GM23338 (cell line): ENCODE measurements at regions not wholly inside any gene's neighbourhood (a gene's known extent, or its start where the extent isn't known, plus 50 kb on each side); places are given as distances from the start of the nearest gene placed in this dataset.

ENCODE experiments used
- ATAC-seq: fragments of 200-7000 bp; cut with Tn5 transposase; 3 replicates; pipeline ENCODE4 v1.9.1; 2020
- DNase-seq: peaks from one replicate; pipeline ENCODE4 v3.0.0-alpha.2; 2015; ENCODE audit warnings: low spot score
- H2AFZ ChIP-seq: fragments of 200-600 bp; sonication (generic); 2 replicates; pipeline ENCODE4 v1.8.0; 2016; ENCODE audit warnings: antibody characterized with exemption, mild to moderate bottlenecking, moderate library complexity
- H3F3A ChIP-seq: fragments of 200-600 bp; sonication (generic); replicated peaks from 2 replicates; pipeline ENCODE4 v1.8.0; 2017; ENCODE audit warnings: antibody characterized with exemption, mixed run types, low read depth
- H3K27ac ChIP-seq: fragments of 200-600 bp; sonication (generic); 2 replicates; pipeline ENCODE4 v1.6.1; 2016; ENCODE audit warnings: low read depth
- H3K27me3 ChIP-seq: fragments of 200-600 bp; sonication (generic); 2 replicates; pipeline ENCODE4 v1.8.0; 2016; ENCODE audit warnings: mild to moderate bottlenecking, mixed run types, moderate library complexity; ENCODE audit not compliant: insufficient read depth
- H3K36me3 ChIP-seq: fragments of 200-600 bp; sonication (generic); 2 replicates; pipeline ENCODE4 v1.8.0; 2016; ENCODE audit warnings: mild to moderate bottlenecking; ENCODE audit not compliant: insufficient read depth
- H3K4me1 ChIP-seq: fragments of 200-600 bp; sonication (generic); 2 replicates; pipeline ENCODE4 v1.8.0; 2016; ENCODE audit warnings: mild to moderate bottlenecking, moderate library complexity; ENCODE audit not compliant: insufficient read depth
- H3K4me2 ChIP-seq: fragments of 200-600 bp; sonication (generic); 2 replicates; pipeline ENCODE4 v1.7.1; 2017; ENCODE audit warnings: mixed run types
- H3K4me3 ChIP-seq: fragments of 200-600 bp; sonication (generic); 2 replicates; pipeline ENCODE4 v1.6.1; 2016; ENCODE audit warnings: mixed run types
- H3K79me2 ChIP-seq: fragments of 200-600 bp; sonication (generic); replicated peaks from 2 replicates; pipeline ENCODE4 v1.8.0; 2017; ENCODE audit warnings: mild to moderate bottlenecking; ENCODE audit not compliant: insufficient read depth
- H3K9me2 ChIP-seq: fragments of 200-600 bp; sonication (generic); 2 replicates; pipeline ENCODE4 v1.8.0; 2017; ENCODE audit not compliant: insufficient read depth
- H4K20me1 ChIP-seq: fragments of 200-600 bp; sonication (generic); replicated peaks from 2 replicates; pipeline ENCODE4 v1.8.0; 2017; ENCODE audit warnings: mild to moderate bottlenecking; ENCODE audit not compliant: insufficient read depth
- H3K27ac Mint-ChIP-seq: 2 replicates; pipeline ENCODE4 v1.8.0; 2020; ENCODE audit warnings: inconsistent platforms, mild to moderate bottlenecking, moderate library complexity, mixed read lengths
- H3K27me3 Mint-ChIP-seq: 3 replicates; pipeline ENCODE4 v1.8.0; 2022; ENCODE audit warnings: low read depth, mild to moderate bottlenecking, moderate library complexity, mixed read lengths, inconsistent platforms; ENCODE audit not compliant: insufficient read depth, poor library complexity
- H3K36me3 Mint-ChIP-seq: 3 replicates; pipeline ENCODE4 v1.8.0; 2021; ENCODE audit warnings: low read depth, mild to moderate bottlenecking, inconsistent platforms, moderate library complexity, mixed read lengths
- H3K4me1 Mint-ChIP-seq: 3 replicates; pipeline ENCODE4 v1.8.0; 2020; ENCODE audit warnings: mild to moderate bottlenecking, inconsistent platforms, mixed read lengths
- H3K4me3 Mint-ChIP-seq: 3 replicates; pipeline ENCODE4 v1.8.0; 2021; ENCODE audit warnings: moderate library complexity, mild to moderate bottlenecking, inconsistent platforms, mixed read lengths
- H3K9me3 Mint-ChIP-seq: 3 replicates; pipeline ENCODE4 v1.8.0; 2020; ENCODE audit warnings: moderate library complexity, mild to moderate bottlenecking, inconsistent platforms, mixed read lengths
- CREB1 ChIP-seq: fragments of 250-450 bp; sonication (Bioruptor Pico); IDR thresholded peaks from 2 replicates; pipeline ENCODE4 v1.5.0; 2020; ENCODE audit warnings: low read depth, mild to moderate bottlenecking, moderate library complexity
- EZH2 ChIP-seq: fragments of 200-600 bp; sonication (generic); IDR thresholded peaks from one replicate; pipeline ENCODE4 v1.8.0; 2017; ENCODE audit warnings: antibody characterized with exemption, mild to moderate bottlenecking, low read depth; ENCODE audit not compliant: unreplicated experiment
- JUNB ChIP-seq: IDR thresholded peaks from one replicate; pipeline ENCODE4 v1.6.1; 2016; ENCODE audit warnings: antibody characterized with exemption; ENCODE audit not compliant: unreplicated experiment
- NANOG ChIP-seq: IDR thresholded peaks from 2 replicates; pipeline ENCODE4 v1.6.1; 2016; ENCODE audit warnings: antibody characterized with exemption, borderline replicate concordance
- POLR2AphosphoS5 ChIP-seq: IDR thresholded peaks from 2 replicates; pipeline ENCODE4 v1.6.1; 2016; ENCODE audit warnings: antibody characterized with exemption, low read depth
- STAT1 ChIP-seq: IDR thresholded peaks from one replicate; pipeline ENCODE4 v1.6.1; 2016; ENCODE audit warnings: antibody characterized with exemption; ENCODE audit not compliant: unreplicated experiment
- TF ChIP-seq, protein P1 (sequence below), 2 experiments: fragments of 200-600 bp in 1 of 2; sonication (generic) in 1 of 2; conservative IDR thresholded peaks; 2 replicates each; pipeline versions ENCODE4 v1.5.1 to v1.6.1; 2016 to 2017; ENCODE audit warnings: antibody characterized with exemption in 2 of 2, low read depth in 2 of 2, mild to moderate bottlenecking in 2 of 2, moderate library complexity in 1 of 2
- TF ChIP-seq, protein P2 (sequence below): IDR thresholded peaks from one replicate; pipeline ENCODE4 v1.6.1; 2018; ENCODE audit warnings: antibody characterized with exemption; ENCODE audit not compliant: unreplicated experiment
- TF ChIP-seq, protein P3 (sequence below): fragments of 250-450 bp; sonication (Bioruptor Pico); IDR thresholded peaks from 2 replicates; pipeline ENCODE4 v1.5.0; 2020; ENCODE audit warnings: mild to moderate bottlenecking, moderate library complexity

DNA sequence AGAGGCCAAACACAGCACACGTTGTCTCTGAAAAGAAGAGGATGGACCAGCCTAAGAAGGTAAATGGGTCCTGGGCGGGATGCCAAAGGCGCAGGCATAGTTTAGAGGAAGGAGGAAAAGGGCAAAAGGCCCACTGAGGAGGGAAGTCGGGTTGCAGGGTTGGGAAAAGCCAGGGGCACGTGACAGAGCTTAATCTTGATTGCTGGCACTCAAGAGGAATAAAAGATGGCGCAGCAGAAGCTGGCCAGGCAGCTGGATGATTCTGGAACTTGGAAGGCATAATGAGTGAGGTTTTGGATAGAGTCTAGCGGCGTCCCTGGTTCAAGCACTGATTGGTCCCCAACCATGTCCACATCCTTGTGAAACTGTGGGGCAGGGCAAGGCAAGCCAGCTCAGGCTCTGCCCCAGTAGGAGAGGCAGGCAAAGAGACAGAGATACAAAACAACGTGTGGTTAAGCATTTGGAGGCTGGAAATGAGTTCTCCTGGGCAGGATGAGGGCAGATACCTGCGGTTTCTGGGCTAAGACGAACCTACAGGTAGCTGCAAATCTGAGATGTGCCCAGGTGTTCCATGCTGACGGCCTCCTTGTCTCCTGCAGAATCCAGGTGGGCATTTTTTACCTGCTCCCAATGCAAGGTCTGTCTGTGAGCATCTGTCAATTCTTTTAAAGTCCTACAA lies 52.7 kb upstream of the CIBAR2 start (continued):
- no peak for TF ChIP-seq NANOG
- no peak for TF ChIP-seq POLR2AphosphoS5
- TF ChIP-seq, protein P1, sequence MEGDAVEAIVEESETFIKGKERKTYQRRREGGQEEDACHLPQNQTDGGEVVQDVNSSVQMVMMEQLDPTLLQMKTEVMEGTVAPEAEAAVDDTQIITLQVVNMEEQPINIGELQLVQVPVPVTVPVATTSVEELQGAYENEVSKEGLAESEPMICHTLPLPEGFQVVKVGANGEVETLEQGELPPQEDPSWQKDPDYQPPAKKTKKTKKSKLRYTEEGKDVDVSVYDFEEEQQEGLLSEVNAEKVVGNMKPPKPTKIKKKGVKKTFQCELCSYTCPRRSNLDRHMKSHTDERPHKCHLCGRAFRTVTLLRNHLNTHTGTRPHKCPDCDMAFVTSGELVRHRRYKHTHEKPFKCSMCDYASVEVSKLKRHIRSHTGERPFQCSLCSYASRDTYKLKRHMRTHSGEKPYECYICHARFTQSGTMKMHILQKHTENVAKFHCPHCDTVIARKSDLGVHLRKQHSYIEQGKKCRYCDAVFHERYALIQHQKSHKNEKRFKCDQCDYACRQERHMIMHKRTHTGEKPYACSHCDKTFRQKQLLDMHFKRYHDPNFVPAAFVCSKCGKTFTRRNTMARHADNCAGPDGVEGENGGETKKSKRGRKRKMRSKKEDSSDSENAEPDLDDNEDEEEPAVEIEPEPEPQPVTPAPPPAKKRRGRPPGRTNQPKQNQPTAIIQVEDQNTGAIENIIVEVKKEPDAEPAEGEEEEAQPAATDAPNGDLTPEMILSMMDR (conservative IDR thresholded peaks at IDR 0.05; ENCODE audit: low read depth in 2 of 2), result no peak
- no peak for TF ChIP-seq JUNB
- TF ChIP-seq STAT1, result no peak
- TF ChIP-seq CREB1, result no peak
- no peak for TF ChIP-seq EZH2
- TF ChIP-seq, protein P2, sequence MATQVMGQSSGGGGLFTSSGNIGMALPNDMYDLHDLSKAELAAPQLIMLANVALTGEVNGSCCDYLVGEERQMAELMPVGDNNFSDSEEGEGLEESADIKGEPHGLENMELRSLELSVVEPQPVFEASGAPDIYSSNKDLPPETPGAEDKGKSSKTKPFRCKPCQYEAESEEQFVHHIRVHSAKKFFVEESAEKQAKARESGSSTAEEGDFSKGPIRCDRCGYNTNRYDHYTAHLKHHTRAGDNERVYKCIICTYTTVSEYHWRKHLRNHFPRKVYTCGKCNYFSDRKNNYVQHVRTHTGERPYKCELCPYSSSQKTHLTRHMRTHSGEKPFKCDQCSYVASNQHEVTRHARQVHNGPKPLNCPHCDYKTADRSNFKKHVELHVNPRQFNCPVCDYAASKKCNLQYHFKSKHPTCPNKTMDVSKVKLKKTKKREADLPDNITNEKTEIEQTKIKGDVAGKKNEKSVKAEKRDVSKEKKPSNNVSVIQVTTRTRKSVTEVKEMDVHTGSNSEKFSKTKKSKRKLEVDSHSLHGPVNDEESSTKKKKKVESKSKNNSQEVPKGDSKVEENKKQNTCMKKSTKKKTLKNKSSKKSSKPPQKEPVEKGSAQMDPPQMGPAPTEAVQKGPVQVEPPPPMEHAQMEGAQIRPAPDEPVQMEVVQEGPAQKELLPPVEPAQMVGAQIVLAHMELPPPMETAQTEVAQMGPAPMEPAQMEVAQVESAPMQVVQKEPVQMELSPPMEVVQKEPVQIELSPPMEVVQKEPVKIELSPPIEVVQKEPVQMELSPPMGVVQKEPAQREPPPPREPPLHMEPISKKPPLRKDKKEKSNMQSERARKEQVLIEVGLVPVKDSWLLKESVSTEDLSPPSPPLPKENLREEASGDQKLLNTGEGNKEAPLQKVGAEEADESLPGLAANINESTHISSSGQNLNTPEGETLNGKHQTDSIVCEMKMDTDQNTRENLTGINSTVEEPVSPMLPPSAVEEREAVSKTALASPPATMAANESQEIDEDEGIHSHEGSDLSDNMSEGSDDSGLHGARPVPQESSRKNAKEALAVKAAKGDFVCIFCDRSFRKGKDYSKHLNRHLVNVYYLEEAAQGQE, result no peak

DNA sequence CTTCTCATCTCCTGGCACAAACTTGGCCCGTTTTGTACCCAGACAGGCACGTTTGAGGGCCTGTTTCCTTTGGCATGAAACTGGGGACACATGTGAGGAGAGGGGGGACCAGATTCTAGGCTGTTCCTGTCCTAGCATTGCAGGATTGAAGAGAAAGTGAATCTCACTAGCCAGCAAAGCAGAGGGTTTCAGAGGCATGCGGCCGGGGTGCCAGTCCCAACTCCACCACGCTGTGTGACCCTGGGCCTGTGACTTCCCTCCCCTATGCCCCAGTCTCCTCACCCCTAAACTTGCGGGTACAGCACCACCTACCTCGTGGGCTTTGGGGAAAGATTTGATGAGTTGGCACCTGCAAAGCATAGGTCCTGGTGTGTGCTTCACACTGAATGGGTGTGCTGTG lies 53.5 kb upstream of the CIBAR2 start:
- ATAC-seq (no peak), DNase-seq (no peak)
- Histone ChIP-seq H3F3A (peaks cover 13% of the 10 kb centered on the region; the same call in 1 of the 2 replicates), H3K9me2 (no peaks in the 10 kb centered on the region), H4K20me1 (no peaks in the 10 kb centered on the region), H3K4me1 (peaks cover 25% of the 10 kb centered on the region), H3K4me3 (no peak overlapping the region), H3K36me3 (no peaks in the 10 kb centered on the region), H2AFZ (no peak overlapping the region), H3K79me2 (no peaks in the 10 kb centered on the region), H3K27me3 (peaks cover 10% of the 10 kb centered on the region), H3K27ac (no peak overlapping the region), H3K4me2 (no peak overlapping the region)
- Mint-ChIP-seq H3K9me3 (no peaks in the 10 kb centered on the region), H3K36me3 (peaks cover 6% of the 10 kb centered on the region; the same call in 1 of the 3 replicates), H3K4me3 (no peak overlapping the region), H3K4me1 (peaks cover 35% of the 10 kb centered on the region), H3K27ac (no peak overlapping the region), H3K27me3 (peaks cover 9% of the 10 kb centered on the region)
- TF ChIP-seq NANOG (no peak), STAT1 (no peak)
- TF ChIP-seq, protein P3, sequence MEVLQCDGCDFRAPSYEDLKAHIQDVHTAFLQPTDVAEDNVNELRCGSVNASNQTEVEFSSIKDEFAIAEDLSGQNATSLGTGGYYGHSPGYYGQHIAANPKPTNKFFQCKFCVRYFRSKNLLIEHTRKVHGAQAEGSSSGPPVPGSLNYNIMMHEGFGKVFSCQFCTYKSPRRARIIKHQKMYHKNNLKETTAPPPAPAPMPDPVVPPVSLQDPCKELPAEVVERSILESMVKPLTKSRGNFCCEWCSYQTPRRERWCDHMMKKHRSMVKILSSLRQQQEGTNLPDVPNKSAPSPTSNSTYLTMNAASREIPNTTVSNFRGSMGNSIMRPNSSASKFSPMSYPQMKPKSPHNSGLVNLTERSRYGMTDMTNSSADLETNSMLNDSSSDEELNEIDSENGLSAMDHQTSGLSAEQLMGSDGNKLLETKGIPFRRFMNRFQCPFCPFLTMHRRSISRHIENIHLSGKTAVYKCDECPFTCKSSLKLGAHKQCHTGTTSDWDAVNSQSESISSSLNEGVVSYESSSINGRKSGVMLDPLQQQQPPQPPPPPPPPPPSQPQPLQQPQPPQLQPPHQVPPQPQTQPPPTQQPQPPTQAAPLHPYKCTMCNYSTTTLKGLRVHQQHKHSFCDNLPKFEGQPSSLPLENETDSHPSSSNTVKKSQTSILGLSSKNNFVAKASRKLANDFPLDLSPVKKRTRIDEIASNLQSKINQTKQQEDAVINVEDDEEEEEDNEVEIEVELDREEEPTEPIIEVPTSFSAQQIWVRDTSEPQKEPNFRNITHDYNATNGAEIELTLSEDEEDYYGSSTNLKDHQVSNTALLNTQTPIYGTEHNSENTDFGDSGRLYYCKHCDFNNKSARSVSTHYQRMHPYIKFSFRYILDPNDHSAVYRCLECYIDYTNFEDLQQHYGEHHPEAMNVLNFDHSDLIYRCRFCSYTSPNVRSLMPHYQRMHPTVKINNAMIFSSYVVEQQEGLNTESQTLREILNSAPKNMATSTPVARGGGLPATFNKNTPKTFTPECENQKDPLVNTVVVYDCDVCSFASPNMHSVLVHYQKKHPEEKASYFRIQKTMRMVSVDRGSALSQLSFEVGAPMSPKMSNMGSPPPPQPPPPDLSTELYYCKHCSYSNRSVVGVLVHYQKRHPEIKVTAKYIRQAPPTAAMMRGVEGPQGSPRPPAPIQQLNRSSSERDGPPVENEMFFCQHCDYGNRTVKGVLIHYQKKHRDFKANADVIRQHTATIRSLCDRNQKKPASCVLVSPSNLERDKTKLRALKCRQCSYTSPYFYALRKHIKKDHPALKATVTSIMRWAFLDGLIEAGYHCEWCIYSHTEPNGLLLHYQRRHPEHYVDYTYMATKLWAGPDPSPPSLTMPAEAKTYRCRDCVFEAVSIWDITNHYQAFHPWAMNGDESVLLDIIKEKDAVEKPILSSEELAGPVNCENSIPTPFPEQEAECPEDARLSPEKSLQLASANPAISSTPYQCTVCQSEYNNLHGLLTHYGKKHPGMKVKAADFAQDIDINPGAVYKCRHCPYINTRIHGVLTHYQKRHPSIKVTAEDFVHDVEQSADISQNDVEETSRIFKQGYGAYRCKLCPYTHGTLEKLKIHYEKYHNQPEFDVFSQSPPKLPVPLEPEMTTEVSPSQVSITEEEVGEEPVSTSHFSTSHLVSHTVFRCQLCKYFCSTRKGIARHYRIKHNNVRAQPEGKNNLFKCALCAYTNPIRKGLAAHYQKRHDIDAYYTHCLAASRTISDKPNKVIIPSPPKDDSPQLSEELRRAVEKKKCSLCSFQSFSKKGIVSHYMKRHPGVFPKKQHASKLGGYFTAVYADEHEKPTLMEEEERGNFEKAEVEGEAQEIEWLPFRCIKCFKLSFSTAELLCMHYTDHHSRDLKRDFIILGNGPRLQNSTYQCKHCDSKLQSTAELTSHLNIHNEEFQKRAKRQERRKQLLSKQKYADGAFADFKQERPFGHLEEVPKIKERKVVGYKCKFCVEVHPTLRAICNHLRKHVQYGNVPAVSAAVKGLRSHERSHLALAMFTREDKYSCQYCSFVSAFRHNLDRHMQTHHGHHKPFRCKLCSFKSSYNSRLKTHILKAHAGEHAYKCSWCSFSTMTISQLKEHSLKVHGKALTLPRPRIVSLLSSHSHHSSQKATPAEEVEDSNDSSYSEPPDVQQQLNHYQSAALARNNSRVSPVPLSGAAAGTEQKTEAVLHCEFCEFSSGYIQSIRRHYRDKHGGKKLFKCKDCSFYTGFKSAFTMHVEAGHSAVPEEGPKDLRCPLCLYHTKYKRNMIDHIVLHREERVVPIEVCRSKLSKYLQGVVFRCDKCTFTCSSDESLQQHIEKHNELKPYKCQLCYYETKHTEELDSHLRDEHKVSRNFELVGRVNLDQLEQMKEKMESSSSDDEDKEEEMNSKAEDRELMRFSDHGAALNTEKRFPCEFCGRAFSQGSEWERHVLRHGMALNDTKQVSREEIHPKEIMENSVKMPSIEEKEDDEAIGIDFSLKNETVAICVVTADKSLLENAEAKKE, result no peak
